Lung (tissue), 11 donors: ENCODE measurements at regions not wholly inside any gene's neighbourhood (a gene's known extent, or its start where the extent isn't known, plus 50 kb on each side); places are given as distances from the start of the nearest gene placed in this dataset.
A peak's percentile ranks its signal among the peaks of the same experiment; 100 is the strongest.

Experiments
- ATAC-seq: fragments of 200-7000 bp; cut with Tn5 transposase; one replicate; pipeline ENCODE4 v1.9.1; 2020; ENCODE audit warnings: moderate number of reproducible peaks; ENCODE audit not compliant: insufficient read depth, low FRiP score
- DNase-seq, 3 donors: peaks; one replicate each; pipeline ENCODE4 v3.0.0-alpha.2; 2013 to 2017
- H3K27ac ChIP-seq, 2 donors: one replicate each; pipeline ENCODE4 v1.5.1; 2013; ENCODE audit warnings: mild to moderate bottlenecking in 2 of 2, moderate library complexity in 2 of 2, control low read depth in 1 of 2, inconsistent platforms in 1 of 2, low read depth in 1 of 2, low read length in 1 of 2
- H3K27me3 ChIP-seq, 3 donors: one replicate each; pipeline ENCODE4 v1.5.1; 2013; ENCODE audit warnings: low read length in 2 of 3; ENCODE audit not compliant: control insufficient read depth in 3 of 3, insufficient read depth in 3 of 3
- H3K36me3 ChIP-seq, 4 donors: one replicate each; pipeline ENCODE4 v1.5.1; 2013; ENCODE audit warnings: low read length in 4 of 4, mild to moderate bottlenecking in 1 of 4, moderate library complexity in 1 of 4; ENCODE audit not compliant: control insufficient read depth in 4 of 4, insufficient read depth in 4 of 4
- H3K4me1 ChIP-seq, 5 donors: one replicate each; pipeline ENCODE4 v1.5.1; 2013; ENCODE audit warnings: low read length in 5 of 5, mild to moderate bottlenecking in 2 of 5, moderate library complexity in 1 of 5; ENCODE audit not compliant: control insufficient read depth in 5 of 5, insufficient read depth in 5 of 5
- H3K4me3 ChIP-seq: one replicate; pipeline ENCODE4 v1.5.1; 2013; ENCODE audit warnings: mild to moderate bottlenecking, control low read depth, moderate library complexity
- H3K9ac ChIP-seq, 2 donors: one replicate each; pipeline ENCODE4 v1.5.1; 2013; ENCODE audit warnings: low read length in 2 of 2, control low read depth in 1 of 2; ENCODE audit not compliant: insufficient read depth in 1 of 2
- H3K9me3 ChIP-seq, 4 donors: one replicate each; pipeline ENCODE4 v1.5.1; 2013; ENCODE audit warnings: low read length in 3 of 4, mild to moderate bottlenecking in 1 of 4, moderate library complexity in 1 of 4; ENCODE audit not compliant: control insufficient read depth in 4 of 4, insufficient read depth in 3 of 4
- WGBS, 2 donors: extraction: QIAGEN DNeasy Blood & Tissue Kit; methylation state at CpG; one replicate each; pipeline ENCODE4 v1.1.7; 2013; 5-methylcytosine and 5-hydroxymethylcytosine counted together
- TF ChIP-seq, protein P1 (sequence below): IDR thresholded peaks from 2 replicates; pipeline ENCODE4 v1.5.1; 2012; ENCODE audit warnings: mild to moderate bottlenecking; ENCODE audit errors: control extremely low read depth, extremely low read depth
- donor health status: control.
- donor health status: control.
- donor health status: Bipolar disorder and iron deficiency.
- donor health status: healthy.
- donor health status: DM: yes; HTN: yes; CAD: no.

DNA sequence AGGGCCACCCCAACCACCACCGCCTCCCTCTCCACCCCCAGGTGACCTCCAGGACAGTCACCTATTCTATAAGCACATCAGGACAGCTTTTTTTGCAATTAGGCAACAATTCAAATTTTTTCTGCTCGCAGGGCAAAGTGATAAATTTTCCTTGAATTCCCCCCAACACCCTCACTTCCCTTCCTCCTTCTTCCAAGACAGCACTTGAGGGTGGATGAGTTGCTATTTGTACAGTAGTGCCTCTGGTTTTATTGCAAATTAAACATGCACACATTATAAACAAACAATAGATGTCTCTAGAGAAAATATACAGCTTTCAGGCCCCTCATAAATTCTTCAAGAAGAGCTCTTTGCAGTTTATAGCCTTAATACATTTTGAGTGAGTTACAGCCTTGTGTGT, 80.9 kb upstream of the USP47 start:
- Histone ChIP-seq H3K27ac (no peak overlapping the region), H3K4me1 (no peaks in the 10 kb centered on the region), H3K27me3 (peaks cover 0 to 2% (median 0%) of the 10 kb centered on the region in 3 donors), H3K9ac (no peak overlapping the region), H3K9me3 (no peaks in the 10 kb centered on the region), H3K4me3 (no peak overlapping the region), H3K36me3 (no peaks in the 10 kb centered on the region)
- TF ChIP-seq, protein P1, sequence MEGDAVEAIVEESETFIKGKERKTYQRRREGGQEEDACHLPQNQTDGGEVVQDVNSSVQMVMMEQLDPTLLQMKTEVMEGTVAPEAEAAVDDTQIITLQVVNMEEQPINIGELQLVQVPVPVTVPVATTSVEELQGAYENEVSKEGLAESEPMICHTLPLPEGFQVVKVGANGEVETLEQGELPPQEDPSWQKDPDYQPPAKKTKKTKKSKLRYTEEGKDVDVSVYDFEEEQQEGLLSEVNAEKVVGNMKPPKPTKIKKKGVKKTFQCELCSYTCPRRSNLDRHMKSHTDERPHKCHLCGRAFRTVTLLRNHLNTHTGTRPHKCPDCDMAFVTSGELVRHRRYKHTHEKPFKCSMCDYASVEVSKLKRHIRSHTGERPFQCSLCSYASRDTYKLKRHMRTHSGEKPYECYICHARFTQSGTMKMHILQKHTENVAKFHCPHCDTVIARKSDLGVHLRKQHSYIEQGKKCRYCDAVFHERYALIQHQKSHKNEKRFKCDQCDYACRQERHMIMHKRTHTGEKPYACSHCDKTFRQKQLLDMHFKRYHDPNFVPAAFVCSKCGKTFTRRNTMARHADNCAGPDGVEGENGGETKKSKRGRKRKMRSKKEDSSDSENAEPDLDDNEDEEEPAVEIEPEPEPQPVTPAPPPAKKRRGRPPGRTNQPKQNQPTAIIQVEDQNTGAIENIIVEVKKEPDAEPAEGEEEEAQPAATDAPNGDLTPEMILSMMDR, result no peak
- DNase-seq (no peak), ATAC-seq (no peak)
- WGBS, 2 donors, result 83 to 86% methylated on average over 2 of the region's 2 CpGs

DNA sequence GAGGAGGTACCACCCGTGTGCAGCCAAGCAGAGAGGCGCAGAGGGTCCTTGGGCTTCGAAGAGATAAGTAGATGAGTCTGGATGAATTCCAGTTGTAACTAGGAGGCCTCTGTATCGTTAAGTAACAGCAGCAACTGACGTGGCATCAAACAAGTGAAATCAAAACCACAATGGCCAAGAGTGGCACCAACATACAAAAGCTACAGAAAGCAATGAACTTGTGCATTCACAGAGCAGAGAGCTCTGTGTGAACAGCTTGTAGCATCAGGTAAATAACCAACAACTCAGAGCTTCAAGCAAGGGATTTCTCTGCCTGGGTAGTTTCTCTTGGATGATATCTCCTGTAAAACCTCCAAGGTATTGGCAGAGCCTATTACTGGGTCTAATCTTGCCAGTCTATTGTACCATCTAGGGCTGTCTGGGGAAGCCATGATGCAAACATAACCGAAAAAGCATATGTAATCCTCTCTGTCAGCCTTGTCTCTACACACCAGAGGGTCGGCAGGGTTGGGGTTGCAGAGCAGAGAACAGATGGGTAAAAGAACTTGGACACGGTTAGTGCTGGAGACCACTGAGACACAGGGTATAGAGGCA, 83.1 kb upstream of the USP47 start:
- H3K9ac ChIP-seq, result no peak overlapping the region
- WGBS, 2 donors, result 87 to 90% methylated on average over 8 of the region's 8 CpGs
- H3K4me3 ChIP-seq, result no peak overlapping the region
- no peaks in the 10 kb centered on the region for H3K36me3 ChIP-seq
- peaks cover 0 to 2% (median 0%) of the 10 kb centered on the region in 3 donors for H3K27me3 ChIP-seq
- ATAC-seq (no peak), DNase-seq (no peak)
- no peaks in the 10 kb centered on the region for H3K4me1 ChIP-seq
- TF ChIP-seq, protein P1, result no peak
- H3K27ac ChIP-seq, result no peak overlapping the region
- H3K9me3 ChIP-seq, result no peaks in the 10 kb centered on the region

DNA sequence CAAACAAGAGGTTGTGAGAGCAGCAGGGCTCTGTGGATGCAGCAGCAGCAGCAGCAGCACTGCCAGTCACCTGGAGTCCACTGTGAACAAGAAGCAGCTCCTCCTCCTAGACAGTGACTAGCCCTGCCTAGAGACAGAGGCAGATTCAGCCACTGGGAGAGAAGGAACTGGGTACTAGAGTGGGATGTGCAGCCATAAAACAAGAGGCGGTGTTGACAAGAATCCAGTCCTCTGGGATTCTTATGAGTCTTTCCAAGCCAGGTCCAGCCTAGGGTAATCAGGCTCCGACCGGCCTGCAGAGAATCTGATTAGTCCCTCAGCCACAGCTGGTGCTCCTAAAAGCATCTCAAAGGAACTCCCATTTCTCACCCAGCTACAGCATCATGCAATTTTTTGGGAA, 83.9 kb upstream of the USP47 start:
- peaks cover 0 to 2% (median 0%) of the 10 kb centered on the region in 3 donors for H3K27me3 ChIP-seq
- no peaks in the 10 kb centered on the region for H3K36me3 ChIP-seq
- no peaks in the 10 kb centered on the region for H3K4me1 ChIP-seq
- H3K4me3 ChIP-seq, result no peak overlapping the region
- no peaks in the 10 kb centered on the region for H3K9me3 ChIP-seq
- no peak overlapping the region for H3K27ac ChIP-seq
- peak in 1 of 3 donors; percentile 20 for DNase-seq
- H3K9ac ChIP-seq, result no peak overlapping the region
- ATAC-seq, result no peak
- WGBS, 2 donors, result 88 to 96% methylated on average over 3 of the region's 3 CpGs
- TF ChIP-seq, protein P1, result no peak

DNA sequence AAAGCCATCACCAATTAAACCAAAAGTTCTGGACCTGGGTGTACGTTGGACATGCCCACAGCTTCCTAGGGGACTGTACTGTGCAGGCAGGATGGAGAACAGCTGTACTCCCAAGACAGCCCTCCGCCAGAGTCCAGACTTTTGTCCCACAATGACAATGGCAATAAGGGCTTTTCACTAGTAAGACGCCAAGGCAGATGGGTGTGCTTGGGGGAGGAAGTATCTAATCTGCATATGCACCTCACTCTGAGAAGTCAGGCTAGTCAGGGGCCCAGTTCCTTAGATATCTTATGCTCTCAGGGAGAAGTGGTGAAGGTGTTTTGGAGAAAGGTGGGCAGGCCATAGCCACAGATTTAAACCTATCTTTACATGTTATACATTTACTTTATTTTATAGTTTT, 85.1 kb upstream of the USP47 start:
- Histone ChIP-seq H3K27ac (no peak overlapping the region), H3K4me3 (no peak overlapping the region), H3K9me3 (no peaks in the 10 kb centered on the region), H3K4me1 (no peaks in the 10 kb centered on the region), H3K9ac (no peak overlapping the region), H3K27me3 (no peaks in the 10 kb centered on the region), H3K36me3 (no peaks in the 10 kb centered on the region)
- 86 to 95% methylated on average over 3 of the region's 3 CpGs for WGBS, 2 donors
- DNase-seq (no peak), ATAC-seq (no peak)
- TF ChIP-seq, protein P1, result no peak
